ENCODE measurements at regions not wholly inside any gene's neighbourhood (a gene's known extent, or its start where the extent isn't known, plus 50 kb on each side); places are given as distances from the start of the nearest gene placed in this dataset.

DNA sequence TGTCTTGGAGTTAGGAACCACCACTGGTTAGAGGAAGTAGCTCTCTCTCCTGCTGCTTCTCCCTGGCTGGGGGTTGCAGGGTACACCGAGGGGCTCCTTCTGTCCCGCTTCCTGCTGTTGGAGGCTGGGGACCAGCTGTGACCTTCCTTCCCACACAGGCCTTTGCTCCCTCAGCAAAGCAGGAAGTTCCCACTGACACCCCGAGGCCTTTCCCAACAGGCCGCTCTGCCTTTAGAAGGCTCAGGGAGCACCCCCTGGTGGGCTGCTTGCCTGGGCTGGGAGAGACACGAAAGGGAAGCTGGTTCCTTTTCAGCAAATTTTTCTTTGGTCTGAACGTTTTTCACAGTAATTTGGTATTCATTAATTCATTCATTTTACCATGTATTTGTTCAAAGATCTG is 527.9 kb upstream of the B3GAT1 start (continued):
- TF ChIP-seq MIER2 (CRISPR knock-in tag; IDR thresholded peaks at IDR 0.05) (no peak), ZNF251 (CRISPR knock-in tag; IDR thresholded peaks at IDR 0.05) (no peak), ZNF451 (CRISPR knock-in tag; IDR thresholded peaks at IDR 0.05) (no peak), POGZ (CRISPR knock-in tag; IDR thresholded peaks at IDR 0.05) (no peak), SMC3 (IDR thresholded peaks at IDR 0.05; ENCODE audit: low read length) (0 out of 2 replicates have a peak, but pooled peaks have one; percentile 37), ZNF496 (CRISPR knock-in tag; IDR thresholded peaks at IDR 0.05; ENCODE audit: insufficient replicate concordance) (no peak), ZNF331 (CRISPR knock-in tag; IDR thresholded peaks at IDR 0.05) (no peak), ELF1 (CRISPR knock-in tag; IDR thresholded peaks at IDR 0.05) (peak; percentile 60), STAG1 (CRISPR knock-in tag; IDR thresholded peaks at IDR 0.05) (peak; percentile 65), JARID2 (CRISPR knock-in tag; IDR thresholded peaks at IDR 0.05; ENCODE audit: insufficient replicate concordance) (no peak), ZNF816 (CRISPR knock-in tag; IDR thresholded peaks at IDR 0.05; ENCODE audit: borderline replicate concordance) (no peak), MTA1 (CRISPR knock-in tag; IDR thresholded peaks at IDR 0.05; ENCODE audit: borderline replicate concordance) (no peak), ADNP (CRISPR knock-in tag; IDR thresholded peaks at IDR 0.05) (no peak), ZNF572 (CRISPR knock-in tag; IDR thresholded peaks at IDR 0.05) (no peak), GABPB1 (CRISPR knock-in tag; IDR thresholded peaks at IDR 0.05) (0 out of 2 replicates have a peak, but pooled peaks have one; percentile 32), RFX5 (IDR thresholded peaks at IDR 0.05; ENCODE audit: low read depth, low read length) (no peak)
- TF ChIP-seq, protein P1, sequence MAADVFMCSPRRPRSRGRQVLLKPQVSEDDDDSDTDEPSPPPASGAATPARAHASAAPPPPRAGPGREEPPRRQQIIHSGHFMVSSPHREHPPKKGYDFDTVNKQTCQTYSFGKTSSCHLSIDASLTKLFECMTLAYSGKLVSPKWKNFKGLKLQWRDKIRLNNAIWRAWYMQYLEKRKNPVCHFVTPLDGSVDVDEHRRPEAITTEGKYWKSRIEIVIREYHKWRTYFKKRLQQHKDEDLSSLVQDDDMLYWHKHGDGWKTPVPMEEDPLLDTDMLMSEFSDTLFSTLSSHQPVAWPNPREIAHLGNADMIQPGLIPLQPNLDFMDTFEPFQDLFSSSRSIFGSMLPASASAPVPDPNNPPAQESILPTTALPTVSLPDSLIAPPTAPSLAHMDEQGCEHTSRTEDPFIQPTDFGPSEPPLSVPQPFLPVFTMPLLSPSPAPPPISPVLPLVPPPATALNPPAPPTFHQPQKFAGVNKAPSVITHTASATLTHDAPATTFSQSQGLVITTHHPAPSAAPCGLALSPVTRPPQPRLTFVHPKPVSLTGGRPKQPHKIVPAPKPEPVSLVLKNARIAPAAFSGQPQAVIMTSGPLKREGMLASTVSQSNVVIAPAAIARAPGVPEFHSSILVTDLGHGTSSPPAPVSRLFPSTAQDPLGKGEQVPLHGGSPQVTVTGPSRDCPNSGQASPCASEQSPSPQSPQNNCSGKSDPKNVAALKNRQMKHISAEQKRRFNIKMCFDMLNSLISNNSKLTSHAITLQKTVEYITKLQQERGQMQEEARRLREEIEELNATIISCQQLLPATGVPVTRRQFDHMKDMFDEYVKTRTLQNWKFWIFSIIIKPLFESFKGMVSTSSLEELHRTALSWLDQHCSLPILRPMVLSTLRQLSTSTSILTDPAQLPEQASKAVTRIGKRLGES (CRISPR knock-in tag; IDR thresholded peaks at IDR 0.05; ENCODE audit: borderline replicate concordance): no peak
- TF ChIP-seq, protein P2, sequence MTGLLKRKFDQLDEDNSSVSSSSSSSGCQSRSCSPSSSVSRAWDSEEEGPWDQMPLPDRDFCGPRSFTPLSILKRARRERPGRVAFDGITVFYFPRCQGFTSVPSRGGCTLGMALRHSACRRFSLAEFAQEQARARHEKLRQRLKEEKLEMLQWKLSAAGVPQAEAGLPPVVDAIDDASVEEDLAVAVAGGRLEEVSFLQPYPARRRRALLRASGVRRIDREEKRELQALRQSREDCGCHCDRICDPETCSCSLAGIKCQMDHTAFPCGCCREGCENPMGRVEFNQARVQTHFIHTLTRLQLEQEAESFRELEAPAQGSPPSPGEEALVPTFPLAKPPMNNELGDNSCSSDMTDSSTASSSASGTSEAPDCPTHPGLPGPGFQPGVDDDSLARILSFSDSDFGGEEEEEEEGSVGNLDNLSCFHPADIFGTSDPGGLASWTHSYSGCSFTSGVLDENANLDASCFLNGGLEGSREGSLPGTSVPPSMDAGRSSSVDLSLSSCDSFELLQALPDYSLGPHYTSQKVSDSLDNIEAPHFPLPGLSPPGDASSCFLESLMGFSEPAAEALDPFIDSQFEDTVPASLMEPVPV (CRISPR knock-in tag; IDR thresholded peaks at IDR 0.05): no peak
- TF ChIP-seq, protein P3, sequence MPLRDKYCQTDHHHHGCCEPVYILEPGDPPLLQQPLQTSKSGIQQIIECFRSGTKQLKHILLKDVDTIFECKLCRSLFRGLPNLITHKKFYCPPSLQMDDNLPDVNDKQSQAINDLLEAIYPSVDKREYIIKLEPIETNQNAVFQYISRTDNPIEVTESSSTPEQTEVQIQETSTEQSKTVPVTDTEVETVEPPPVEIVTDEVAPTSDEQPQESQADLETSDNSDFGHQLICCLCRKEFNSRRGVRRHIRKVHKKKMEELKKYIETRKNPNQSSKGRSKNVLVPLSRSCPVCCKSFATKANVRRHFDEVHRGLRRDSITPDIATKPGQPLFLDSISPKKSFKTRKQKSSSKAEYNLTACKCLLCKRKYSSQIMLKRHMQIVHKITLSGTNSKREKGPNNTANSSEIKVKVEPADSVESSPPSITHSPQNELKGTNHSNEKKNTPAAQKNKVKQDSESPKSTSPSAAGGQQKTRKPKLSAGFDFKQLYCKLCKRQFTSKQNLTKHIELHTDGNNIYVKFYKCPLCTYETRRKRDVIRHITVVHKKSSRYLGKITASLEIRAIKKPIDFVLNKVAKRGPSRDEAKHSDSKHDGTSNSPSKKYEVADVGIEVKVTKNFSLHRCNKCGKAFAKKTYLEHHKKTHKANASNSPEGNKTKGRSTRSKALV (CRISPR knock-in tag; IDR thresholded peaks at IDR 0.05): no peak
- TF ChIP-seq, protein P4, sequence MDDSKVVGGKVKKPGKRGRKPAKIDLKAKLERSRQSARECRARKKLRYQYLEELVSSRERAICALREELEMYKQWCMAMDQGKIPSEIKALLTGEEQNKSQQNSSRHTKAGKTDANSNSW (CRISPR knock-in tag; IDR thresholded peaks at IDR 0.05; ENCODE audit: borderline replicate concordance): no peak
- TF ChIP-seq, protein P5, sequence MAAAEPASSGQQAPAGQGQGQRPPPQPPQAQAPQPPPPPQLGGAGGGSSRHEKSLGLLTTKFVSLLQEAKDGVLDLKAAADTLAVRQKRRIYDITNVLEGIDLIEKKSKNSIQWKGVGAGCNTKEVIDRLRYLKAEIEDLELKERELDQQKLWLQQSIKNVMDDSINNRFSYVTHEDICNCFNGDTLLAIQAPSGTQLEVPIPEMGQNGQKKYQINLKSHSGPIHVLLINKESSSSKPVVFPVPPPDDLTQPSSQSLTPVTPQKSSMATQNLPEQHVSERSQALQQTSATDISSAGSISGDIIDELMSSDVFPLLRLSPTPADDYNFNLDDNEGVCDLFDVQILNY (CRISPR knock-in tag; conservative IDR thresholded peaks at IDR 0.05): no peak
- TF ChIP-seq, protein P6, sequence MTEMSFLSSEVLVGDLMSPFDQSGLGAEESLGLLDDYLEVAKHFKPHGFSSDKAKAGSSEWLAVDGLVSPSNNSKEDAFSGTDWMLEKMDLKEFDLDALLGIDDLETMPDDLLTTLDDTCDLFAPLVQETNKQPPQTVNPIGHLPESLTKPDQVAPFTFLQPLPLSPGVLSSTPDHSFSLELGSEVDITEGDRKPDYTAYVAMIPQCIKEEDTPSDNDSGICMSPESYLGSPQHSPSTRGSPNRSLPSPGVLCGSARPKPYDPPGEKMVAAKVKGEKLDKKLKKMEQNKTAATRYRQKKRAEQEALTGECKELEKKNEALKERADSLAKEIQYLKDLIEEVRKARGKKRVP (CRISPR knock-in tag; IDR thresholded peaks at IDR 0.05): no peak
